Left hindlimb (tissue), 1 donor: ENCODE measurements at regions not wholly inside any gene's neighbourhood (a gene's known extent, or its start where the extent isn't known, plus 50 kb on each side); places are given as distances from the start of the nearest gene placed in this dataset.

ENCODE experiments used
- DNase-seq: peaks from one replicate; pipeline ENCODE4 v3.0.0-alpha.2; 2018

GRCh38 chr11:119936426-119936825 lies 201.5 kb downstream of the TRIM29 start:
- no peak for DNase-seq

- DNase-seq: no peak
Measured at GRCh38 chr11:119935349-119935925, 202.5 kb downstream of the TRIM29 start.

GRCh38 chr11:119934866-119935265 lies 203.0 kb downstream of the TRIM29 start:
- DNase-seq: no peak

- no peak for DNase-seq
Measured at GRCh38 chr11:119934267-119934666, 203.6 kb downstream of the TRIM29 start.

GRCh38 chr11:119933584-119933983 lies 204.3 kb downstream of the TRIM29 start:
- DNase-seq: no peak

GRCh38 chr11:119932828-119933562 lies 204.0 kb upstream of the NECTIN1 start:
- DNase-seq: no peak

GRCh38 chr11:119928047-119928446 lies 199.0 kb upstream of the NECTIN1 start:
- no peak for DNase-seq

GRCh38 chr11:119924017-119924416 lies 195.0 kb upstream of the NECTIN1 start:
- DNase-seq: no peak

GRCh38 chr11:119921571-119921970 lies 192.6 kb upstream of the NECTIN1 start:
- no peak for DNase-seq

- DNase-seq: no peak
Measured at GRCh38 chr11:119920666-119921387, 191.8 kb upstream of the NECTIN1 start.

- no peak for DNase-seq
Measured at GRCh38 chr11:119919656-119920055, 190.7 kb upstream of the NECTIN1 start.

- DNase-seq: no peak
Measured at GRCh38 chr11:119918347-119918746, 189.3 kb upstream of the NECTIN1 start.

- no peak for DNase-seq
Measured at GRCh38 chr11:119916568-119916967, 187.6 kb upstream of the NECTIN1 start.

GRCh38 chr11:119912229-119912628 lies 183.2 kb upstream of the NECTIN1 start:
- no peak for DNase-seq

- no peak for DNase-seq
Measured at GRCh38 chr11:119910650-119911049, 181.7 kb upstream of the NECTIN1 start.

GRCh38 chr11:119910051-119910450 lies 181.1 kb upstream of the NECTIN1 start:
- DNase-seq: no peak

- DNase-seq: no peak
Measured at GRCh38 chr11:119909495-119909894, 180.5 kb upstream of the NECTIN1 start.

GRCh38 chr11:119909077-119909476 lies 180.1 kb upstream of the NECTIN1 start:
- DNase-seq: no peak

GRCh38 chr11:119908573-119908904 lies 179.5 kb upstream of the NECTIN1 start:
- DNase-seq: no peak

GRCh38 chr11:119907878-119908572 lies 179.0 kb upstream of the NECTIN1 start:
- no peak for DNase-seq

GRCh38 chr11:119907122-119907851 lies 178.3 kb upstream of the NECTIN1 start:
- DNase-seq: no peak

GRCh38 chr11:119906376-119906775 lies 177.4 kb upstream of the NECTIN1 start:
- no peak for DNase-seq

- DNase-seq: no peak
Measured at GRCh38 chr11:119905162-119905561, 176.2 kb upstream of the NECTIN1 start.
